ENCODE measurements at regions not wholly inside any gene's neighbourhood (a gene's known extent, or its start where the extent isn't known, plus 50 kb on each side); places are given as distances from the start of the nearest gene placed in this dataset.

DNA sequence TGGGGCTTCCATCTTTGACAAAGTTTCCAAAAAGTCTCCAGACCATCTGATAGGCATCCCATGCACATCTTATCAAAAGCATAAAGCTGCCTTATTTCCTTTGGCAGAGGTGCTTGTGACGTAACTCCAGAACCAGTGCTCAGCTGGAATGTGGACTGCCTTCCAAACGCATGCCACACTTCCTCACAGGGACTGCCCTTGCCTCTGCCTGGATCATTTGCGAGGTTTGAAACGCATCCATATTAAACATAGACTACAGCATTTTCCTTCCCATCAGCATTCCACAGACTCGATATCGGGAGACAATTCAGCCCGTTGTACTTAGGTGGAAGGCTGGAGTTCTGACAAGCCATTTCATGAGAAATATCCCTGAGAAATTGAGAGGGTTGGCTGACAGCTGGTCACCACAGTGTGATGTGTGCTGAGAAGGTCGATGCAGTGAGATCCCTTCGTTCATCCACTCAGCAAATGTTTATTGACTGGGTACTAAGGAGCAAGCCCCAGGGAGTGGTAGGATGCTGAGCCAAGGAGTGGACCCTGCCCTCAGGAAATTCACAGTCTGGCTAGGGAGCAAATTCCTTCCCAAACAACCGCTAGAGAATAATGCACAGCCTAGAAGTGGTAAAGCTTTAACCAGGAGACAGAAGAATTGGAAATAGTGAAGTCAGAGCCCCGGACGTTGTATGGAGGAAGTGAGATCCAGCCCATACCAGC, 376.0 kb downstream of the BCOR start:
- TF ChIP-seq, protein P1, sequence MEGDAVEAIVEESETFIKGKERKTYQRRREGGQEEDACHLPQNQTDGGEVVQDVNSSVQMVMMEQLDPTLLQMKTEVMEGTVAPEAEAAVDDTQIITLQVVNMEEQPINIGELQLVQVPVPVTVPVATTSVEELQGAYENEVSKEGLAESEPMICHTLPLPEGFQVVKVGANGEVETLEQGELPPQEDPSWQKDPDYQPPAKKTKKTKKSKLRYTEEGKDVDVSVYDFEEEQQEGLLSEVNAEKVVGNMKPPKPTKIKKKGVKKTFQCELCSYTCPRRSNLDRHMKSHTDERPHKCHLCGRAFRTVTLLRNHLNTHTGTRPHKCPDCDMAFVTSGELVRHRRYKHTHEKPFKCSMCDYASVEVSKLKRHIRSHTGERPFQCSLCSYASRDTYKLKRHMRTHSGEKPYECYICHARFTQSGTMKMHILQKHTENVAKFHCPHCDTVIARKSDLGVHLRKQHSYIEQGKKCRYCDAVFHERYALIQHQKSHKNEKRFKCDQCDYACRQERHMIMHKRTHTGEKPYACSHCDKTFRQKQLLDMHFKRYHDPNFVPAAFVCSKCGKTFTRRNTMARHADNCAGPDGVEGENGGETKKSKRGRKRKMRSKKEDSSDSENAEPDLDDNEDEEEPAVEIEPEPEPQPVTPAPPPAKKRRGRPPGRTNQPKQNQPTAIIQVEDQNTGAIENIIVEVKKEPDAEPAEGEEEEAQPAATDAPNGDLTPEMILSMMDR (IDR thresholded peaks at IDR 0.05; ENCODE audit: low read depth, low read length), result no peak
- H3K4me3 ChIP-seq (ENCODE audit: low read depth, low read length), result no peak overlapping the region
- in situ Hi-C loops (cut with HindIII; ENCODE audit: low sequenced_read_pairs), result no loop called here
- DNase-seq (ENCODE audit: low read depth, low spot score), result peak; percentile 41

DNA sequence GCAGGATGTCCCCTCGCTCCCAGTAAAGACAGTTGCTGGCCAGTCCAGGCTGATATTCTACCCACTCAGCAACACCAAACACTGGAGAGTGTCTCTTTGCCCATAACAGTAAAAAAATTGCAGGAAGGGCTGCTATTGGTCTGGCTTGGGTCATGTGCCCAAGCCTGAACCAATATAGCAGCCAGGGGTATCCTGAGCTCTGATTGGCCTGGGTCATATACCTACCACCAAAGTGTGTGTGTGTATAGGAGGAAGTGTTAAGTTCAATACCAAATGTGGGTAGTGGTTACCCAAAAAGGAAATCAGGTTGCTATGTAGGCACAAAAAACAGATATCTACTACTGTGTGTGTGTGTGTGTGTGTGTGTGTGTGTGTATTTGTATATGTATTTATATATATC, 373.2 kb downstream of the BCOR start:
- in situ Hi-C loops (cut with HindIII; ENCODE audit: low sequenced_read_pairs), result no loop called here
- TF ChIP-seq, protein P1 (IDR thresholded peaks at IDR 0.05; ENCODE audit: low read depth, low read length), result no peak
- H3K4me3 ChIP-seq (ENCODE audit: low read depth, low read length), result no peak overlapping the region
- DNase-seq (ENCODE audit: low read depth, low spot score), result no peak

DNA sequence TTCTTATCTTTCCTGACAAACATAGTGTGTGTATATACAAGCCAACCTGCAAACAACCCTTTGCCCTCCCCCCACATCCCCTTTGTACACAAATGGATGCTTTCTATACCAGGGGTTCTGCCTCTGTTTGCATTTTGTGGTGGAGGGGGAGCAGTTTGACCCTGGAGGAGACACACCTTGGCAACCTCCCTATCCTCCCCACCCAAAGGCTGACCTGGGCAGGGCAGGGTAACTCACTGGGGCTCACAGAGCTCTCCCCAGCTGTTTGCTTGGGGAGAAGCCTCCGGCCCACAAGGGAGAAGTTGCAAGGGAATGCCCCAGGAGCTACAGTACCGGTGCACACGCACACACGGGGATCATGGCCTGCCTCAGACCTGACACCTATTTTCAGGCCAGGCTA, 372.6 kb downstream of the BCOR start:
- no peak overlapping the region for H3K4me3 ChIP-seq (ENCODE audit: low read depth, low read length)
- in situ Hi-C loops (cut with HindIII; ENCODE audit: low sequenced_read_pairs), result no loop called here
- no peak for DNase-seq (ENCODE audit: low read depth, low spot score)
- TF ChIP-seq, protein P1 (IDR thresholded peaks at IDR 0.05; ENCODE audit: low read depth, low read length), result no peak

DNA sequence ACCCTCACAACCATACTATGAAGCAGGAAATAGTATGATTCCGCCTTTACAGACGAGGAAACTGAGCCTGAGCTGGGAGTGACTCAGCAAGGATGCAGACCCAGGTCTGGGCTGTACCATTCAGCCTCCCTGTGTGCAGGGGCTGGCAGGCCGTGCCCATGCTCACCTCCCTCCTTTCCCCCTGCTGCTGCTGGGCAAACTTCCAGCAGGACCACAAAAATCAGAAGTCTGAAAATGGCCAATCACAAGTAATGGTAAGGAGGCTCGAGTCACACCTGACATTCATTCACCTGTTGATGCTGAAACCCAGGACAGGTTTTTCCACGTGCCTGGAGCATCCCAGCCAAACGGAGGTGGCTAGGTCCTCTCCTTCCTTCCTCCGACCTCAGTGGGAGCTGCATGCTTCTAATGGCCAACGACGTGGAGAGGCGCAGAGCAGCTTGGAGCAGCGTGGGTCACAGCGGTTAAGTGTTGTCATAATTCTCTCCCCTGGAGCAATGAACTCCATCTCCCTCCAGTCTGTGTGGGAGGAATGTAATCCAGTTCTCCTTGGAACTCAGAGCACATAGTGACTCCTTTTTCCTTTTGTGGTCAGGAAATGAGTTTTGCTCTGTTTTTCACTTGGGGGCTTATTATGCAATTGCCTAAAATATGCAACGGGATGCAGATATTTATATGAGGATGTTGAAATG, 371.7 kb downstream of the BCOR start:
- in situ Hi-C loops (cut with HindIII; ENCODE audit: low sequenced_read_pairs), result no loop called here
- TF ChIP-seq, protein P1 (IDR thresholded peaks at IDR 0.05; ENCODE audit: low read depth, low read length), result no peak
- DNase-seq (ENCODE audit: low read depth, low spot score), result peak; percentile 52
- H3K4me3 ChIP-seq (ENCODE audit: low read depth, low read length), result no peak overlapping the region

DNA sequence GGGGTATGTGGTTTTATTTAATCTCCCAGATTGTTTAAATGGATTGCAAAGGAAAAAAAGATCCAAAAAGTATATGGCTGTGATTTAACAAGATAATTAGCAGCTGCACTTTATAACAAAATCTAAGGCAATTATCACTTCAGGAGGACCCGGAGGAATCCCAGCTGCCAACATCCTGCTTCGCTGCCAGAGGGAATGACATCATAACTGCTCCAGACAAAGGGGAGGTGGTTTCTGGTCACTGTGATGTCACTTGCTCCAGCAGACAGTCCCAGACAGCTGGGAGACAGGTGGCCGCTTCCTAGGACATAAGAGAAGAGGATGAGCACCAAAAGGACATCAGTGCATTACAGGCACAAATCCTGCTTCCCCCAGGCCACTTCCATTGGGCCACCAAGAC, 371.0 kb downstream of the BCOR start:
- in situ Hi-C loops (cut with HindIII; ENCODE audit: low sequenced_read_pairs), result no loop called here
- TF ChIP-seq, protein P1 (IDR thresholded peaks at IDR 0.05; ENCODE audit: low read depth, low read length), result no peak
- H3K4me3 ChIP-seq (ENCODE audit: low read depth, low read length), result no peak overlapping the region
- DNase-seq (ENCODE audit: low read depth, low spot score), result peak; percentile 50

DNA sequence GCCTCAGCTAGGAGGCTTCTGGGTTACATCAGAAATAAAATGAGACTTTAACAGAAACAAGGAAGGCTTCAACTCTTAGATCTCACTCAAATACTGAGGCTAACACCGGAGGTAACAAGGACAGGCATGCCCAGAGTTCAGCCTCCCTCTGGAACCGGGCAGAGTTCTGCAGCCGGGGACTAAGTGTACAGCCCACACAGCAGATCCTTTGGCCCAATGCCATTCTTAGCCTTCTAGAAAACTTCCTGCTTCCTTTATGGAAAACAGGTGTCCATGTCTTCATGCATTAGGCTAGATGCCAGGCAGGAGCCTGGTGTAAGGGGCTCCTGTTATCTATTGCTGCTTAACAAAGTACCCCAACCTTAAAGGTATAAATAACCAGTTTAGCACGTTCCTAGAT, 369.7 kb downstream of the BCOR start:
- TF ChIP-seq, protein P1 (IDR thresholded peaks at IDR 0.05; ENCODE audit: low read depth, low read length), result no peak
- in situ Hi-C loops (cut with HindIII; ENCODE audit: low sequenced_read_pairs), result no loop called here
- H3K4me3 ChIP-seq (ENCODE audit: low read depth, low read length), result no peak overlapping the region
- no peak for DNase-seq (ENCODE audit: low read depth, low spot score)
